ENCODE measurements at regions not wholly inside any gene's neighbourhood (a gene's known extent, or its start where the extent isn't known, plus 50 kb on each side); places are given as distances from the start of the nearest gene placed in this dataset.

DNA sequence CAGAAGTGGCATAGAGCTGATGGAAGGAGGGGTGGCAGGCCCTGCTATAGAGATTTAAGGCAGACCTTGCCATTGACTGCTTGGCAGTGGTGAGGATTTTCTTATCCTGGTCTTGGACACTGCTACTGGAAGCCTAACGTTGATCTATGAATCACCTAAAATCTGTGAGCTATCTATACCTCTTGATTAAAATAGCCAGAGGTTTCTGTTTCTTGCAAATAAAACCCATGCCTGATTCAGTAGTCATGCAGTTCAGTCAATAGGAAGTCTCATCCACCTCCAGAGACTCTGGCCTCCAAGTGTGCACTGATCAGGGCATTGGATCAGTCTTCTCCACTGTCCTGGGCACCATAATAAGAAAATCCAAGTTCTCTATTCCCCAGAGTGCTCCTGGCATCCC lies 286.5 kb downstream of the PTEN start:
- TF ChIP-seq ZBTB33 (IDR thresholded peaks at IDR 0.05) (no peak), MAX (IDR thresholded peaks at IDR 0.05; ENCODE audit: low read depth, low read length) (no peak), TAF1 (IDR thresholded peaks at IDR 0.05; ENCODE audit: borderline replicate concordance, low read depth, low read length) (no peak), REST (IDR thresholded peaks at IDR 0.05; ENCODE audit: low read depth, low read length) (no peak), NR2C2 (IDR thresholded peaks at IDR 0.05; ENCODE audit: borderline replicate concordance, control insufficient read depth, insufficient read length, low read depth) (no peak), CBFB (IDR thresholded peaks at IDR 0.05; ENCODE audit: low read depth) (no peak), RAD21 (IDR thresholded peaks at IDR 0.05; ENCODE audit: insufficient read depth, low read depth, low read length) (no peak), NFIC (IDR thresholded peaks at IDR 0.05; ENCODE audit: low read depth, low read length) (no peak), KDM1A (IDR thresholded peaks at IDR 0.05; ENCODE audit: borderline replicate concordance) (no peak), POLR2A (IDR thresholded peaks at IDR 0.05; ENCODE audit: low read depth, low read length) (no peak), ZNF207 (IDR thresholded peaks at IDR 0.05; ENCODE audit: borderline replicate concordance) (no peak), POLR2AphosphoS5 (IDR thresholded peaks at IDR 0.05; ENCODE audit: low read length) (no peak)
- TF ChIP-seq, protein P1, sequence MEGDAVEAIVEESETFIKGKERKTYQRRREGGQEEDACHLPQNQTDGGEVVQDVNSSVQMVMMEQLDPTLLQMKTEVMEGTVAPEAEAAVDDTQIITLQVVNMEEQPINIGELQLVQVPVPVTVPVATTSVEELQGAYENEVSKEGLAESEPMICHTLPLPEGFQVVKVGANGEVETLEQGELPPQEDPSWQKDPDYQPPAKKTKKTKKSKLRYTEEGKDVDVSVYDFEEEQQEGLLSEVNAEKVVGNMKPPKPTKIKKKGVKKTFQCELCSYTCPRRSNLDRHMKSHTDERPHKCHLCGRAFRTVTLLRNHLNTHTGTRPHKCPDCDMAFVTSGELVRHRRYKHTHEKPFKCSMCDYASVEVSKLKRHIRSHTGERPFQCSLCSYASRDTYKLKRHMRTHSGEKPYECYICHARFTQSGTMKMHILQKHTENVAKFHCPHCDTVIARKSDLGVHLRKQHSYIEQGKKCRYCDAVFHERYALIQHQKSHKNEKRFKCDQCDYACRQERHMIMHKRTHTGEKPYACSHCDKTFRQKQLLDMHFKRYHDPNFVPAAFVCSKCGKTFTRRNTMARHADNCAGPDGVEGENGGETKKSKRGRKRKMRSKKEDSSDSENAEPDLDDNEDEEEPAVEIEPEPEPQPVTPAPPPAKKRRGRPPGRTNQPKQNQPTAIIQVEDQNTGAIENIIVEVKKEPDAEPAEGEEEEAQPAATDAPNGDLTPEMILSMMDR (IDR thresholded peaks at IDR 0.05 in 2 of 3, conservative IDR thresholded peaks at IDR 0.05 in 1 of 3; ENCODE audit: control insufficient read depth in 2 of 3, extremely low read depth in 1 of 3, insufficient read depth in 1 of 3, low read depth in 3 of 3, low read length in 3 of 3), result no peak

All from GM12878 (cell line).